ENCODE measurements at regions not wholly inside any gene's neighbourhood (a gene's known extent, or its start where the extent isn't known, plus 50 kb on each side); places are given as distances from the start of the nearest gene placed in this dataset.
"Not testable (repeated sequence)": the region's sequence is repeated elsewhere in the genome, so short reads cannot be mapped to it uniquely, and the experiment has no call there.

DNA sequence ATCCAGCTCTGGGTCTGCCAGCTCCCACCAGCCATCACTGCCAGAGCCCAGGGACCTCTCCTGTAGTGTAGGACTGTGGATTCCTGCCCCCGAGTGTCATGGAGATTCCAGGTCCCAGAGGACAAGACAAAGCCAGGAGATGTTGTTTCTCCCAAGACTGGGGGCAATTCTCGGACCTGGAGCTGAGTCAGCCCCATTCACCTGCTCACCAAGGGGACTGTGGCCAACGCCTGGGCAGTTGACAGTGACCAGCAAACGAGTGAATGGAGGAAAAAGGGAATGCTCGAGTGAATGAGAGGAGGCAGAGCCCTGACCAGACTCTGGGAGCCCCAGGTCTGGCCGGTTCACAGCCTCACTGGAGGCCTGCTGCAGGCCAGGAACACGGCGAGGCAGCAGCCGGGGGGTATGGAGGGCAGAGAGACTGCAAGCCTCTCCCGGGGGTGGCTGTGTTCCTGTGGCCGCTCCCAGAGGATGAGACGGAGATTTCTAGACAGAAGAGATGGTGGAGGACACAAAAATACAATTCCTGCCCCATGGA is 61.3 kb upstream of the PRR5 start:
- H3K27ac ChIP-seq (ENCODE audit: low read length), result no peak overlapping the region
- H3K36me3 ChIP-seq (ENCODE audit: control insufficient read depth, insufficient read depth, low read length), result no peaks in the 10 kb centered on the region
- no peaks in the 10 kb centered on the region for H3K9me3 ChIP-seq (ENCODE audit: control insufficient read depth, low read depth, low read length)
- H3K27me3 ChIP-seq (ENCODE audit: control insufficient read depth, insufficient read depth, low read length), result no peaks in the 10 kb centered on the region
- H3K4me1 ChIP-seq (ENCODE audit: control insufficient read depth, insufficient read depth, low read length), result no peaks in the 10 kb centered on the region
- 94% methylated on average over 2 of the region's 12 CpGs for WGBS (ENCODE audit: insufficient coverage, low lambda C conversion rate)
- no peak overlapping the region for H3K4me3 ChIP-seq (ENCODE audit: low read length)
- DNase-seq, result no peak

DNA sequence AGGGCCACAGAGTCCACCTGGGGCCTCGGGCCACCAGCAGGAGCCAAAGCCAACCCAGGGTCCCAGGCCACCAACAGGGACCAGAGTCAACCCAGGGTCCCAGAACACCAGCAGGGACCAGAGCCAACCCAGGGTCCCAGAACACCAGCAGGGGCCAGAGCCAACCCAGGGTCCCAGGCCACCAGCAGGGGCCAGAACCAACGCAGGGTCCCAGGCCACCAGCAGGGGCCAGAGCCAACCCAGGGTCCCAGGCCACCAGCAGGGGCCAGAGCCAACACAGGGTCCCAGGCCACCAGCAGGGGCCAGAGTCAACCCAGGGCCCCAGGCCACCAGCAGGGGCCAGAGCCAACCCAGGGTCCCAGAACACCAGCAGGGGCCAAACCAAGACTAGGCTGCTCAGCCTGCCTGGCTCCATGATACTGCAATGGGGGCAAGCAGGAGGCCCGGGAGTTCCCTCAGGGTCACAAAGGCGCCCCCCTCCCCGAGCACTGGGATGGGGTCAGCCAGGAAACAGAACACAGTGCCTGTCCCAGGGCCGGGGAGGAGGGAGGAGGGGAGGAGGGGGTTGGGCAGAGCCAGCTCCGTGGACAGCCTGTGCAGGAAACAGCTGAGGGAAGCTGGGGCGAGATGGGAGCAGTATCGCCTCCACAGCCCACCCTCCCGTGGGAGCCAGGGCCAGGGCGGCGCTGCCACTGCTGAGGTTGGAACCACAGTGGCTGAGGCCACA is 62.0 kb upstream of the PRR5 start:
- WGBS (ENCODE audit: insufficient coverage, low lambda C conversion rate), result no CpG with 5 or more reads among the region's 12 CpGs
- no peaks in the 10 kb centered on the region for H3K9me3 ChIP-seq (ENCODE audit: control insufficient read depth, low read depth, low read length)
- H3K4me1 ChIP-seq (ENCODE audit: control insufficient read depth, insufficient read depth, low read length), result no peaks in the 10 kb centered on the region
- no peaks in the 10 kb centered on the region for H3K27me3 ChIP-seq (ENCODE audit: control insufficient read depth, insufficient read depth, low read length)
- H3K27ac ChIP-seq (ENCODE audit: low read length), result no peak overlapping the region
- no peak for DNase-seq
- H3K36me3 ChIP-seq (ENCODE audit: control insufficient read depth, insufficient read depth, low read length), result no peaks in the 10 kb centered on the region
- H3K4me3 ChIP-seq (ENCODE audit: low read length), result no peak overlapping the region

DNA sequence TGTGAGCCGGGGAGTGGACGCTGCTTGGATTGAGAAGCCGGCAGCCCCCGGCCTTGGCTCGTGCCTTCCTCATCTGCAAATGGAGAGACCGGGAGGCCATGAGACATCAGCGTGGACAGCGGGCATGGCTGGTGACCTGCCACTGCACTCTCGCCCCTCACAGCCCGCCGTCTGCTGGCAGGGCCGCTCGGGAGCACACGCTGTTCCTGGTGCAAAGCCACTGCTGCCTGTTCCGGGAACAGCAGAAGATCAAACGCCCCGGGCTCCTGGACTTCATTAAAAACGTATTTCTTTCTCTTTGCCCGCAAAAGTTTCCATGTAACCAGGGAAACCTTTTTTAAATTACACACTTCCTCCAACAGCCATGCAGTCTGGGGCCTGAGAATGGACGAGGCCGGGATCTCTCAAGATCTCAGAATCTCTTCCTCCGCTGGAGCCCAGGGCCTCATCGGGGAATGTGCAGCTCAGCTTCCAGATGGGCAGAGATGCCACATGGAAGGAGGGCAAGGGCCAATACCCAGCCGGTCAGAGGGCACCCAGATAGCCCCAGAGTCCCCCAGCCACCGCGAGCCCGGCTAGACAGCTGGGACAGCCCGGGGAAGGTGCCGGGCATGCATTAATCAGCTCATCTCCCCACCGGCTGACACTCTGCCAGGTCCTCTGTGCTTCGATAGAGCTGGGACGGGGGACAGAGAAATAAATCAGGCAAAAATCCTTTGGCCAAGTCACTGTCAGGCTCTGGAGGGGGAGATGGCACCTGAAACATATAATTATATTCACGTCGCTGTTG is 62.8 kb upstream of the PRR5 start:
- H3K4me3 ChIP-seq (ENCODE audit: low read length), result no peak overlapping the region
- H3K9me3 ChIP-seq (ENCODE audit: control insufficient read depth, low read depth, low read length), result no peaks in the 10 kb centered on the region
- DNase-seq, result no peak
- H3K27ac ChIP-seq (ENCODE audit: low read length), result no peak overlapping the region
- no CpG with 5 or more reads among the region's 34 CpGs for WGBS (ENCODE audit: insufficient coverage, low lambda C conversion rate)
- no peaks in the 10 kb centered on the region for H3K27me3 ChIP-seq (ENCODE audit: control insufficient read depth, insufficient read depth, low read length)
- H3K4me1 ChIP-seq (ENCODE audit: control insufficient read depth, insufficient read depth, low read length), result no peaks in the 10 kb centered on the region
- H3K36me3 ChIP-seq (ENCODE audit: control insufficient read depth, insufficient read depth, low read length), result no peaks in the 10 kb centered on the region

DNA sequence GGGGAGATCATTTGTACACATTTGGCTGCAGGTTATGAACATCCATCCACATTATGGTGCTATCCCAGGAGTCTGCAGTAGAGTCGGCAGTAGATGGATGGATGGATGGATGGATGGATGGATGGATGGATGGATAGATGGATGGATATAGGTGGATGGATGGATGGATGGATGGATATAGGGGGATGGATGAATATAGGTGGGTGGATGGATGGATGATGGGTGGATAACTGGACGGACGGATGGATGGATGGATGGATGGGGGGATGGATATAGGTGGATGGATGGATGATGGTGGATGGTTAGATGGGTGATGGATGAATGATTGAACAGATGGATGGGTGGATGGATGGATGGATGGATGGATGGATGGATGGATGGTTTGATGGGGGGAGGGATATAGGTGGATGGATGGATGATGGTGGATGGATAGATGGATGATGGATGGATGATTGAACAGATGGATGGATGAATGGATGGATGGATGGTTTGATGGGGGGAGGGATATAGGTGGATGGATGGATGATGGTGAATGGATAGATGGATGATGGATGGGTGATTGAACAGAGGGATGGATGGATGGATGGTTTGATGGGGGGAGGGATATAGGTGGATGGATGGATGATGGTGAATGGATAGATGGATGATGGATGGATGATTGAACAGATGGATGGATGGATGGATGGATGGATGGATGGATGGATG is 65.3 kb upstream of the PRR5 start:
- H3K27ac ChIP-seq (ENCODE audit: low read length); H3K4me3 ChIP-seq (ENCODE audit: low read length); H3K9me3 ChIP-seq (ENCODE audit: control insufficient read depth, low read depth, low read length); DNase-seq; H3K36me3 ChIP-seq (ENCODE audit: control insufficient read depth, insufficient read depth, low read length); H3K27me3 ChIP-seq (ENCODE audit: control insufficient read depth, insufficient read depth, low read length); H3K4me1 ChIP-seq (ENCODE audit: control insufficient read depth, insufficient read depth, low read length): not testable (repeated sequence)
- WGBS (ENCODE audit: insufficient coverage, low lambda C conversion rate), result 96% methylated on average over 3 of the region's 3 CpGs

DNA sequence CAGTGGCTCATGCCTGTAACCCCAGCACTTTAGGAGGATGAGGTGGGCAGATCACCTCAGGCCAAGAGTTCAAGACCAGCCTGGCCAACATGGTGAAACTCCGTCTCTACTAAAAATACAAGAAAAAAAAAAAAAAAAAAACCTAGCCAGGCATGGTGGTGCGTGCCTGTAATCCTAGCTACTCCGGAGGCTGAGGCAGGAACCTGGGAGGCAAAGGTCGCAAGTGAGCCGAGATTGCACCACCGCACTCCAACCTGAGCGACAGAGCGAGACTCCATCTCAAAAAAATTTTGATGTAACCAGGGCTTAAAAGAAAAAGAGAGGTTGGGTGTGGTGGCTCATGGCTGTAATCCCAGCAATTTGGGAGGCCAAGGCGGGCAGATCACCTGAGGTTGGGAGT is 66.4 kb upstream of the PRR5 start:
- H3K27ac ChIP-seq (ENCODE audit: low read length); H3K36me3 ChIP-seq (ENCODE audit: control insufficient read depth, insufficient read depth, low read length); DNase-seq; H3K9me3 ChIP-seq (ENCODE audit: control insufficient read depth, low read depth, low read length); H3K4me1 ChIP-seq (ENCODE audit: control insufficient read depth, insufficient read depth, low read length); H3K4me3 ChIP-seq (ENCODE audit: low read length); H3K27me3 ChIP-seq (ENCODE audit: control insufficient read depth, insufficient read depth, low read length): not testable (repeated sequence)
- WGBS (ENCODE audit: insufficient coverage, low lambda C conversion rate), result 100% methylated on average over 1 of the region's 9 CpGs

DNA sequence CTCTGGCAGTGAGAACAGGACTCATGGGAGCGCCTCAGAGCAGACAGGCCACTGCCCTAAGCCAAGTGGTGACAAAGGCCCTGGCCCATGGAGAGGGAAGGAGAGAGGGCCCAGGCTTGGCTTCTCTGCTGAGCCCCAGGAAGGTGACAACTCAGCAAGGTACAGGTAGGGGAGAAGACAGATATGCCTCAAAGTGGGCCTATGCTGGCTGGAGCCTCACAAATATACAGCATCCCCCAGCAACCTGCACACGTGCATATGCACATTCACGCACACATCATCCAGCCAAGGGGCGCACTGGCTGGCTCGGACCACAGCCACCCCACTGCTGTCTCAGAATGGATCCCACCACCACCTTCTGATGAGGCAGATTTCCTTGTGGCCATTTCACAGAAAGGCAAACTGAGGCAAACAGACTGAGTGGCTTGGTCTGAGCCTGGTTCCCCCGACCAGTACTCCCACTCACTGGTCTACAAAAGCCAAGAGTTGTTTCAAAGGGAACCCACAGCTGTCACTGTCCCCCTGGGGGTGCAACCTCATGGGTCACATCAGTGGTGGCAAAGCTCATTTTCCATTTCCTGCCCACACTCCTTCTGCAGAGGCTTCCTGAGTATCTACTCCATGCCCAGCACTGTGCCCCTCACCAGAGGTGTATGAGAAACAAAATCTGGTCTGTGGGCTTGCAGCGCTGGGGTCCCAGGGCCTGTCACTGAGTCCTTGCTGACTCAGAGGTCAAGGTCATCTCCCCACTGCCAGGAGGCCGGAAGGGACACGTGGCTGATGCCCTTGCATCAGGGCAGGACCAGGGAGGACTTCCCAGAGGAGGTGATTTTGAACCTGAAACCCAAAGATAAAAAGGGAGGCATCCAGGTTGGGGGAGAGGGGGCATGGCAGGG is 67.3 kb upstream of the PRR5 start:
- H3K9me3 ChIP-seq (ENCODE audit: control insufficient read depth, low read depth, low read length), result no peaks in the 10 kb centered on the region

DNA sequence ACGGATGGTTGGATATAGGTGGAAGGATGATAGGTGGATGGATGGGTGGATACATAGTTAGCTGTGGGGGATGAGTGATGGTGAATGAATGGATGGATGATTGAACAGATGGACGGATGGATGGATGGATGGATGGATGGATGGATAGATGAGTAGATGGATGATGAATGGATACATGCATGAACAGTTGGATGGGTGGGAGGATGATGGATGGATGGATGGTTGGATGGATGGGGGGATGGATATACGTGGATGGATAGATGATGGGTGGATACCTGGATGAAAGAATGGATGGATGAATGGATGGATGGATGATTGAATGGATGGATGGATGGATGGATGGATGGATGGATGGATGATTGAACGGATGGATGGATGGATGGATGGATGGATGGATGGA is 68.4 kb upstream of the PRR5 start:
- Histone ChIP-seq H3K4me1 (ENCODE audit: control insufficient read depth, insufficient read depth, low read length) (no peaks in the 10 kb centered on the region), H3K27ac (ENCODE audit: low read length) (no peak overlapping the region), H3K36me3 (ENCODE audit: control insufficient read depth, insufficient read depth, low read length) (no peaks in the 10 kb centered on the region), H3K9me3 (ENCODE audit: control insufficient read depth, low read depth, low read length) (no peaks in the 10 kb centered on the region), H3K27me3 (ENCODE audit: control insufficient read depth, insufficient read depth, low read length) (no peaks in the 10 kb centered on the region), H3K4me3 (ENCODE audit: low read length) (no peak overlapping the region)
- no peak for DNase-seq
- 93% methylated on average over 2 of the region's 4 CpGs for WGBS (ENCODE audit: insufficient coverage, low lambda C conversion rate)

More for the DNA sequence above, 67.3 kb upstream of the PRR5 start:
- WGBS (ENCODE audit: insufficient coverage, low lambda C conversion rate), result no CpG with 5 or more reads among the region's 9 CpGs
- DNase-seq, result no peak
- no peak overlapping the region for H3K4me3 ChIP-seq (ENCODE audit: low read length)
- H3K4me1 ChIP-seq (ENCODE audit: control insufficient read depth, insufficient read depth, low read length), result no peaks in the 10 kb centered on the region
- no peak overlapping the region for H3K27ac ChIP-seq (ENCODE audit: low read length)
- H3K36me3 ChIP-seq (ENCODE audit: control insufficient read depth, insufficient read depth, low read length), result no peaks in the 10 kb centered on the region
- H3K27me3 ChIP-seq (ENCODE audit: control insufficient read depth, insufficient read depth, low read length), result no peaks in the 10 kb centered on the region

DNA sequence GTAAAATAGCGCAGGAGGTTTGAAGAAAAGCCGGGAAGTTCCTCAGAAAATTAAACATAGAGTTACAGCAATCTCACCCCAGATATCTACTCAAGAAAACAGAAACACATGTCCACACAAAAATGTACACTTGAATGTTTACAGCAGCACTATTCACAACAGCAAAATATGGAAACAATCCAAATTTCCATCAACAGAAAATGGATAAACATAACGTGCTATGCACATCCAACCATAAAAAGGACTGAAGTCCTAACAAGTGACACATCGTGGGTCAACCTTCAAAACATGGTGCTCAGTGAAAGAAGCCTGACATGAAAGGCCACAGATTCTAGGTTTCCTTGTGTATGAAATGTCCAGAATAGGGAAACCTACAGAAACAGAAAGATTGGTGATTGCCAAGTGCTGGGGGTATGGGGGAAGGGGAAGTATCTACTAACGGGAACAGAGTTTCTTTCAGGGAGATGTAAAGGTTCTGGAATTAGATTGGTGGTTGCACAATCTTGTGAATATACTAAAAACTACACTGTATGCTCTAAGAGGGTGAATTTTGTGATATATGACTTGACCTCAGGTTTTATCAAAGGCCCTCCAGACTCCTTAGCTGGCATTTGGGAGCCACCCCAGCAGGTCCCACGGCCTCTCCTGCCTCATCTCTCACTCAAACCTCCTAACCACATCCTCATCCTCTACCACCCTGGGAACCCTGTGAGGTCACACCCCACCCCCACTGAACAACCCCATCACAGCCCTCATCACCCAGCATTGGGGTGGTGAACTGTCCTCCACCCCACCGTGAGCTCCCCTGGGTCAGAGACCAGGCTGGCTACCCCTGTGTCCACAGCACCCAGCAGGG is 69.2 kb upstream of the PRR5 start:
- WGBS (ENCODE audit: insufficient coverage, low lambda C conversion rate), result 94% methylated on average over 2 of the region's 7 CpGs
- no peaks in the 10 kb centered on the region for H3K36me3 ChIP-seq (ENCODE audit: control insufficient read depth, insufficient read depth, low read length)
- no peaks in the 10 kb centered on the region for H3K9me3 ChIP-seq (ENCODE audit: control insufficient read depth, low read depth, low read length)
- no peak overlapping the region for H3K4me3 ChIP-seq (ENCODE audit: low read length)
- H3K27ac ChIP-seq (ENCODE audit: low read length), result no peak overlapping the region
- no peak for DNase-seq
- H3K4me1 ChIP-seq (ENCODE audit: control insufficient read depth, insufficient read depth, low read length), result no peaks in the 10 kb centered on the region
- no peaks in the 10 kb centered on the region for H3K27me3 ChIP-seq (ENCODE audit: control insufficient read depth, insufficient read depth, low read length)

DNA sequence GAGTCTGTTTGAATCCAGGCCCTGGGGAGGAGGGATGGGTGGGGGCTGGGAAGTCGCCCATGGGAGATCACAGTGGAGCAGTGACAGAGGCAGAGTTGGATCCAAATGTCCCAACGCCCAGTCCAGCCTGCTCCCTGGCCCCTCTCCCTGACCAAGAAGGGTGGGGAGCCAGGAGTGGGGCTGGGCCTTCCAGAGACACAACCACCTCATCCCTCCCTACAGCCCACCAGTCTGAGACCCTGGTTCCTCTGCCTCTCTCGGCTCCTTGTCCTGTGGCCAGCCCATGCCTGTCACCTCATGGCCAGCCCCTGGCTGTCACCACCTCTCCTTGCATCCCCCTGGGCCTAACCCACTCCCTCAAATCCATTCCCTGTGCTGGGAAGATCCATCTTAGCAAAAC is 71.2 kb upstream of the PRR5 start:
- Histone ChIP-seq H3K4me1 (ENCODE audit: control insufficient read depth, insufficient read depth, low read length) (no peaks in the 10 kb centered on the region), H3K27me3 (ENCODE audit: control insufficient read depth, insufficient read depth, low read length) (no peaks in the 10 kb centered on the region), H3K27ac (ENCODE audit: low read length) (no peak overlapping the region), H3K9me3 (ENCODE audit: control insufficient read depth, low read depth, low read length) (no peaks in the 10 kb centered on the region), H3K4me3 (ENCODE audit: low read length) (no peak overlapping the region), H3K36me3 (ENCODE audit: control insufficient read depth, insufficient read depth, low read length) (no peaks in the 10 kb centered on the region)
- DNase-seq, result no peak
- WGBS (ENCODE audit: insufficient coverage, low lambda C conversion rate), result no CpG with 5 or more reads among the region's 3 CpGs

Measured in large intestine (tissue), 3 donors.